DND-41 (cell line): ENCODE measurements at regions not wholly inside any gene's neighbourhood (a gene's known extent, or its start where the extent isn't known, plus 50 kb on each side); places are given as distances from the start of the nearest gene placed in this dataset.

Experiments
- CTCF ChIP-seq: IDR thresholded peaks from 2 replicates; pipeline ENCODE4 v1.5.1; 2012; ENCODE audit warnings: borderline replicate concordance, low read length, moderate library complexity, mild to moderate bottlenecking; ENCODE audit not compliant: poor library complexity, severe bottlenecking; ENCODE audit errors: extremely low read depth
- EZH2 ChIP-seq: IDR thresholded peaks from 3 replicates; pipeline ENCODE4 v1.6.1; 2012; ENCODE audit warnings: borderline replicate concordance, low read depth, mild to moderate bottlenecking, moderate library complexity, low read length, inconsistent platforms; ENCODE audit not compliant: severe bottlenecking

- TF ChIP-seq EZH2, result no peak
- TF ChIP-seq CTCF, result no peak
Observed at GRCh38 chr1:55695552-55695951, 480.4 kb upstream of the USP24 start.
